Cardiac fibroblast (primary cell): ENCODE measurements at regions not wholly inside any gene's neighbourhood (a gene's known extent, or its start where the extent isn't known, plus 50 kb on each side); places are given as distances from the start of the nearest gene placed in this dataset.

Experiments used
- DNase-seq, 2 donors: peaks; one replicate each; pipeline versions ENCODE4 v3.0.0 to v3.0.0-alpha.2; 2010; ENCODE audit warnings: low read depth in 2 of 2
- H3K4me3 ChIP-seq, 2 donors: replicated peaks in 1 of 2; 1 replicate in 1 of 2; 2 replicates in 1 of 2; pipeline ENCODE4 v1.5.1; 2011; ENCODE audit warnings: low read depth in 2 of 2, low read length in 2 of 2, mild to moderate bottlenecking in 2 of 2, moderate library complexity in 1 of 2
- TF ChIP-seq, protein P1 (sequence below): IDR thresholded peaks from one replicate; pipeline ENCODE4 v1.5.1; 2011; ENCODE audit warnings: low read depth, mild to moderate bottlenecking, low read length, inconsistent platforms

DNA sequence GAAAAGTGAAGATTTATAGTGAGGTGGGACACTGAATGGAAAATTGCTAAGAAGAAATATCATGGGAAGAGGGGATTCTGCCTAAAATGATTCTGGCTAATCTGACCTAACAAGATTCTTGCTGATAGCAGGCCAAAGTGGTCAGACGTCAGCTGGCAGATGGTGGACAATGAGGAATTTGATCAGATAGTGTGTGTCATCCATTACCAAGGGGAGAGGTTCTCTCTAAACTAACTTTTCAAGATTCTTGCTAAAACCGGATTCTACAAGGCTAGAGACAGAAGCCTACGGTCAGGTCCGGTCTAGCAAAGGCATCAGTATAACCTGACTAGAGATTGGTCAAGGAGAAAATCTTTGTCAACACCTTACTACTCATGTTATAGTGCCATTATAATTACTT, 306.0 kb downstream of the ZNF608 start:
- no peak overlapping the region for H3K4me3 ChIP-seq
- TF ChIP-seq, protein P1, sequence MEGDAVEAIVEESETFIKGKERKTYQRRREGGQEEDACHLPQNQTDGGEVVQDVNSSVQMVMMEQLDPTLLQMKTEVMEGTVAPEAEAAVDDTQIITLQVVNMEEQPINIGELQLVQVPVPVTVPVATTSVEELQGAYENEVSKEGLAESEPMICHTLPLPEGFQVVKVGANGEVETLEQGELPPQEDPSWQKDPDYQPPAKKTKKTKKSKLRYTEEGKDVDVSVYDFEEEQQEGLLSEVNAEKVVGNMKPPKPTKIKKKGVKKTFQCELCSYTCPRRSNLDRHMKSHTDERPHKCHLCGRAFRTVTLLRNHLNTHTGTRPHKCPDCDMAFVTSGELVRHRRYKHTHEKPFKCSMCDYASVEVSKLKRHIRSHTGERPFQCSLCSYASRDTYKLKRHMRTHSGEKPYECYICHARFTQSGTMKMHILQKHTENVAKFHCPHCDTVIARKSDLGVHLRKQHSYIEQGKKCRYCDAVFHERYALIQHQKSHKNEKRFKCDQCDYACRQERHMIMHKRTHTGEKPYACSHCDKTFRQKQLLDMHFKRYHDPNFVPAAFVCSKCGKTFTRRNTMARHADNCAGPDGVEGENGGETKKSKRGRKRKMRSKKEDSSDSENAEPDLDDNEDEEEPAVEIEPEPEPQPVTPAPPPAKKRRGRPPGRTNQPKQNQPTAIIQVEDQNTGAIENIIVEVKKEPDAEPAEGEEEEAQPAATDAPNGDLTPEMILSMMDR, result no peak
- DNase-seq, result no peak

DNA sequence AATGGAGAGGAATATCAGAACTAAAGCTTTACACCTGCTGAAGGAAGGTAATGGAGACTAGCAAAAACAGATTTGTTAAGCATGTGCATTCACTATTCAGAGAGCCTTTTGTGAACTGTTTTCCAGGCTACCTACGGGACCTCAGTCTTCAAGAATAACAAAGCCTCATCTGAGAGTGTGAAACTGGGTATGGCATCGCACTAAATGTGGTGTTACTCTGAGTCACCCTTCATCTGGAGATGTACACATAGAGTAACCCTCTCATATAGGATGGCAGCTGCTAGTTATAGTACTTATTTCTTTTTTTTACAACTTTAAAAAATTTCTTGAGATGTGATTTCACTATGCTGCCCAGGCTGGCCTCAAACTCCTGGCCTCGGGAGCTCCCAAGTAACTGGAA, 306.8 kb downstream of the ZNF608 start:
- no peak overlapping the region for H3K4me3 ChIP-seq
- TF ChIP-seq, protein P1, result no peak
- no peak for DNase-seq

DNA sequence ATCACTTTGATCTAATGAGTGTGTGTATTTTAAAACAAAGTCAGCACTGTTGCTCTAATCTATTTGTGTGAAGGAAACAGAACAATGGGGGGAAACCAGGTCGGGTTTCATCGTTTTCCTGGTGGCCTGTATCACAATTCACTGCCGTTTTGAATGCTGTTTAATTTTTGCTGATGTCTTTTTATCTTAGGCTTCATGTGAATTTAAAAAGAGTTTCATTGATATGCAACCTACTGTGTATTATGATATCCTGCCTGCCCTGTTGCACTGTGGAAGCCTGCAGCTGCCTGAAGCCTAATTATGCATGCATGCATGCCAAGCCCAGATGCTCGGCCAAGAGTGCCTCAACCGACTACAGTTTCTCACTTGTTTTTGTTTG, 307.5 kb downstream of the ZNF608 start:
- TF ChIP-seq, protein P1, result no peak
- H3K4me3 ChIP-seq, result no peak overlapping the region
- DNase-seq, result no peak

DNA sequence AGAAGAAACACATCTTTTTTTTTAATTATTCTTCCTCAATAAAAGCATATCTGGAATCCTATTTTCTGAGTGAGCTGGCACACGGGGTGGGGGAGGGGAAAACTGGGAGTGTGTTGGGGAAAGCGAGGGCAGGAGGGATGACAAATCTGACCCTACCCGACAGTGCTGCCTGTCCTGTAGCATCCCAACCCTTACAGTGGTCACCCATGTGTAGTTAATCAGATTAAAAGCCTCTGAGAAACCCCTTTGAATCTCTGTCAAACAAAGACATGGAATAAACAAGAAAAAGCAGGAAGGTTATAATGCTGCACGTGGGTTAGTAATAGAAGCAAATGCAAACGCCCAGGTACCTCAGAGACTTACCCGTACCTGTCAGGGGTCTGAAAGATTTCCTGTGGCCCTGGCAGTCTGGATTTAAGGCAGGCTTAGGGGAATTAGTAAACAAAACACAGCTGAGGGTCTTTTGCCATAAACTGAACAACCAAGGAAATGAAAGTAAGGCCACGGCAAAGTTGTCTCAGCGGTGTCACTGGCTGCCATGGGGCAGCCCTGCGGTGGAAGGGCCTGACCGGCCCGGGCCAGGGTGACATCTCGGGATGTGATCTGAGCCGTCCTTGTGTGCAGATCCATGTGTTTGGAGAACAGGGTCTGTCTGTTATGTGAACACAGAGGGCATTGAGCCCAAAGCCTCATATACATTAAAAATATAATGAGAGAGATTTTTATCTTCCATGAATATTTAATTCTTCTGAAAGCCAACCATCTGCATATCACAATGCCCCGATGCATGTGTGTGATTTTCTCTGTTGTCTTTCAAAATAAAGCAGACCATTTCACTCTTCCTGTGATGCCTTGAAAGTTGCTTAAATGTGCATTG, 308.2 kb downstream of the ZNF608 start:
- no peak for DNase-seq
- TF ChIP-seq, protein P1, result no peak
- no peak overlapping the region for H3K4me3 ChIP-seq

DNA sequence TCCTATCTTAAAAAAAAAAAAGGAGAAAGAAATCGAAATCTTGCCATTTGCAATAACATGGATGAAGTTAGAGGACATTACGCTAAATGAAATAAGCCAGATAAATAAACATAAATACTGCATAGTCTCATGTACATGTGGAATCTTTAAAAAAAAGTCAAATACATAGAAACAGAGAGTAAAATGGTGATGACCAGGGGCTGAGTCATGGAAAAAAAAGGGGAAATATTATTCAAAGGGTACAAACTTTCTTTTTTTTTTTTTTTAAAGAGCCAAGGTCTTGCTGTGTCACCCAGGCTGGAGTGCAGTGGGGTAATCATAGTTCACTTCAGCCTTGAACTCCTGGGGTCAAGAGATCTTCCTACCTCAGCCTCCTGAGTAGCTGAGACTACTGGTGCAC, 310.1 kb downstream of the ZNF608 start:
- TF ChIP-seq, protein P1, result no peak
- peak in 1 of 2 donors; percentile 69 for DNase-seq

DNA sequence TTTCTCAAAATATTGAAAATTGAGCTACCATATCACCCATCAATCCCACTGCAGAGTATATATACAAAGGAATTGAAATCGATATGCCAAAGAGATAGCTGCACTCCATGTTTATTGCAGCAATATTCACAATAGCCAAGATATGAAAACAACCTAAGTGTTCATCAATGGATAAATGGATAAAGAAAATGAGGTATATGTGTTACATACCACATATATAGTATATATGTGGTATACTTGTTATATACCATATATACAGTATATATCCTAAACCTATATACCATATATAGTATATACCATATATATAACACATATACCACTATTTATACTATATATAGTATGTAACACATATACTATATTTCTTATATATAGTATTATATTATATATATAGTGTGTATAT, 313.3 kb downstream of the ZNF608 start:
- TF ChIP-seq, protein P1, result no peak
- H3K4me3 ChIP-seq, result no peak overlapping the region
- DNase-seq, result no peak

More for the DNA sequence above, 310.1 kb downstream of the ZNF608 start:
- H3K4me3 ChIP-seq, result no peak overlapping the region

DNA sequence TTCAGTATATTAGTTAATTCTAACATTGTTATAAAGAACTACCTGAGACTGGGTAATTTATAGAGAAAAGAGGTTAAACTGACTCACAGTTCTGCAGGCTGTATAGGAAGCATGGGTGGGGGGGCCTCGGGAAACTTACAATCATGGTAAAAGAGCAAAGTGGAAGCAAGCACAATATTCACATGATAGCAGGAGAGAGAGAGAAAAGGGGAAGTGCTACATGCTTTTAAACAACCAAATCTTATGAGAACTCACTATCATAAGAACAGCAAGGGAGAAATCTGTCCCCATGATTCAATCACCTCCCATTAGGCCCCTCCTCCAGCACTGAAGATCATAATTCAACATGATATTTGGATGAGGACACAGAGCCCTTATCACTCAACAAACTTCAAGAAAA, 324.9 kb downstream of the ZNF608 start:
- H3K4me3 ChIP-seq, result no peak overlapping the region
- no peak for DNase-seq
- TF ChIP-seq, protein P1, result no peak
